ENCODE measurements at regions not wholly inside any gene's neighbourhood (a gene's known extent, or its start where the extent isn't known, plus 50 kb on each side); places are given as distances from the start of the nearest gene placed in this dataset.
"Not testable (repeated sequence)": the region's sequence is repeated elsewhere in the genome, so short reads cannot be mapped to it uniquely, and the experiment has no call there.

DNA sequence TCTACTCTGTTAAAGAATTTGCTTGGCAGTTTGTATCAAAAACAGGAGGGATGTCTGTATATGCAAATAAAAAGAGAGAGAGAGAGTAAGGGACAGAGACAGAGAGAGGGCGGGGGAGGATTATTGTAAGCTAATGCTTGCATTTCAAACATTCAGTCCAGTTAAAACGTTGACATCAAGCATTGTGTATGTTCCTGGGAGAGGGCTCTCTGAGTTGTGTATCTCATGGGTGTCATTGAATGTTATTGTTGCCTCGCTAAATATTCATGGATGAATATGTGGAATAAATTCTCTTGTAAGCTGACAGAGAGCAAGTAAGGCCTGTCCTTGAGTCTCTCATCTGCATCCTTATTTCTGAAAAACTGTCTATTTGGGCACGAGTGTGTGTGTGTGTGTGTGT, 78.8 kb upstream of the VRK1 start:
- no peaks in the 10 kb centered on the region for H3K9me3 Mint-ChIP-seq
- H3K27ac Mint-ChIP-seq (ENCODE audit: unreplicated experiment): no peak overlapping the region
- DNase-seq (ENCODE audit: low read depth, low spot score): no peak
- no peaks in the 10 kb centered on the region for H3K36me3 Mint-ChIP-seq (ENCODE audit: low read depth)
- H3K4me1 Mint-ChIP-seq: peaks cover 8% of the 10 kb centered on the region
- no peak overlapping the region for H3K4me3 Mint-ChIP-seq
- TF ChIP-seq, protein P1, sequence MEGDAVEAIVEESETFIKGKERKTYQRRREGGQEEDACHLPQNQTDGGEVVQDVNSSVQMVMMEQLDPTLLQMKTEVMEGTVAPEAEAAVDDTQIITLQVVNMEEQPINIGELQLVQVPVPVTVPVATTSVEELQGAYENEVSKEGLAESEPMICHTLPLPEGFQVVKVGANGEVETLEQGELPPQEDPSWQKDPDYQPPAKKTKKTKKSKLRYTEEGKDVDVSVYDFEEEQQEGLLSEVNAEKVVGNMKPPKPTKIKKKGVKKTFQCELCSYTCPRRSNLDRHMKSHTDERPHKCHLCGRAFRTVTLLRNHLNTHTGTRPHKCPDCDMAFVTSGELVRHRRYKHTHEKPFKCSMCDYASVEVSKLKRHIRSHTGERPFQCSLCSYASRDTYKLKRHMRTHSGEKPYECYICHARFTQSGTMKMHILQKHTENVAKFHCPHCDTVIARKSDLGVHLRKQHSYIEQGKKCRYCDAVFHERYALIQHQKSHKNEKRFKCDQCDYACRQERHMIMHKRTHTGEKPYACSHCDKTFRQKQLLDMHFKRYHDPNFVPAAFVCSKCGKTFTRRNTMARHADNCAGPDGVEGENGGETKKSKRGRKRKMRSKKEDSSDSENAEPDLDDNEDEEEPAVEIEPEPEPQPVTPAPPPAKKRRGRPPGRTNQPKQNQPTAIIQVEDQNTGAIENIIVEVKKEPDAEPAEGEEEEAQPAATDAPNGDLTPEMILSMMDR (conservative IDR thresholded peaks at IDR 0.05): no peak
- no peaks in the 10 kb centered on the region for H3K27me3 Mint-ChIP-seq (ENCODE audit: low read depth)

DNA sequence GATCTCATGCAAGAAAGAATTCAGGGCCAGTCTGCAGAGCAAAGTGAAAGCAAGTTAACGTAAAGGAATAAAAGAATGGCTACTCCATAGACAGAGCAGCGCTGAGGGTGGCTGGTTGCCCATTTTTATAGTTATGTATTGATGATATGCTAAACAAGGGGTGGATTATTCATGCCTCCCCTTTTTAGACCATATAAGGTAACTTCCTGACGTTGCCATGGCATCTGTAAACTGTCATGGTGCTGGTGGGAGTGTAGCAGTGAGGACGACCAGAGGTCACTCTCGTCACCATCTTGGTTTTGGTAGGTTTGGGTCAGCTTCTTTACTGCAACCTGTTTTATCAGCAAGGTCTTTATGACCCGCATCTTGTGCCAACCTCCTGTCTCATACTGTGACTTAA, 76.5 kb upstream of the VRK1 start:
- not testable (repeated sequence) for H3K9me3 Mint-ChIP-seq; H3K27ac Mint-ChIP-seq (ENCODE audit: unreplicated experiment); H3K27me3 Mint-ChIP-seq (ENCODE audit: low read depth)

DNA sequence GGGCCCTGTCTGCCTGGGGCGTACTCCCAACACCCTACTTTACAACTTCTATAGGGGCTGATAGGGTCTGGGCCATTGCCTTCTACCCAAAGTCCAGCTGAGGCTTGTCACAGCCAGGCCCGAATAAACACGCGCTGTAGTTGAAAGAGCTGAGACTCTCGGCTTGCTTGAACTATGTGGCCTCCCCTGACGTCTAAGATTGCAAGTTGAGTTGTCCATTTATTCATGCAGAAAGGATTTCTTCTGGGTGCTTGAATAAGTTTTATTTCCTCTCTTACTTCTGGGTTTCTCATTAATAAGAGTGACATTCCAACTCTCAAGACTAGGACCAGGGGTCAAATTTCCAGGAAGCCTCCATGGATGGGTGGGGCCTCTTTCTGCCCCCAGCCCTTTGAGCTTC, 74.4 kb upstream of the VRK1 start:
- Mint-ChIP-seq H3K36me3 (ENCODE audit: low read depth) (no peaks in the 10 kb centered on the region), H3K9me3 (peaks cover 4% of the 10 kb centered on the region), H3K27me3 (ENCODE audit: low read depth) (no peaks in the 10 kb centered on the region), H3K4me3 (no peak overlapping the region), H3K27ac (ENCODE audit: unreplicated experiment) (no peak overlapping the region), H3K4me1 (peaks cover 8% of the 10 kb centered on the region)
- TF ChIP-seq, protein P1 (conservative IDR thresholded peaks at IDR 0.05): no peak
- no peak for DNase-seq (ENCODE audit: low read depth, low spot score)

More for the DNA sequence above, 76.5 kb upstream of the VRK1 start:
- not testable (repeated sequence) for H3K36me3 Mint-ChIP-seq (ENCODE audit: low read depth); H3K4me3 Mint-ChIP-seq; DNase-seq (ENCODE audit: low read depth, low spot score); H3K4me1 Mint-ChIP-seq

DNA sequence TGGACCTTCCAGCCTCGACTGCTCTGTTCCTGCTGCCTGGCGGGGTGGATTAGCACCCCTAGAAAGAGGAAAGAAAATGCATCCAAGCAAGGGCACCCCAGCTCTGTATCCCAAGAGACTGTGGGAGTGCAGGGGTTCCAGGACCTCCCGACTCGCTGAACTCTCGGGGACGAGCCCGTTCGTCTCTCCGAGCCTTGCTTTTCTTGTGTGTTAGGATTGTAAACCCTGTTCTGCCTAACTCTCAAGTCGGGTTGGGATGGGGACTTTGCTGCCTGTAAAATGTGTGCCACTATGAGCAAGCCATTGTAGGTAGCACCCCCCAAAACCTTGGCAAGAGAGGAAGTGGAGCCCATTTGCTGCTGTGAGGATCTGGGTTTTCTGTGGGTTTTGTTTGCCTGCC, 73.2 kb upstream of the VRK1 start:
- Mint-ChIP-seq H3K36me3 (ENCODE audit: low read depth) (no peaks in the 10 kb centered on the region), H3K4me1 (no peaks in the 10 kb centered on the region), H3K27me3 (ENCODE audit: low read depth) (no peaks in the 10 kb centered on the region), H3K27ac (ENCODE audit: unreplicated experiment) (no peak overlapping the region), H3K9me3 (peaks cover 4% of the 10 kb centered on the region), H3K4me3 (no peak overlapping the region)
- TF ChIP-seq, protein P1 (conservative IDR thresholded peaks at IDR 0.05): no peak
- no peak for DNase-seq (ENCODE audit: low read depth, low spot score)

DNA sequence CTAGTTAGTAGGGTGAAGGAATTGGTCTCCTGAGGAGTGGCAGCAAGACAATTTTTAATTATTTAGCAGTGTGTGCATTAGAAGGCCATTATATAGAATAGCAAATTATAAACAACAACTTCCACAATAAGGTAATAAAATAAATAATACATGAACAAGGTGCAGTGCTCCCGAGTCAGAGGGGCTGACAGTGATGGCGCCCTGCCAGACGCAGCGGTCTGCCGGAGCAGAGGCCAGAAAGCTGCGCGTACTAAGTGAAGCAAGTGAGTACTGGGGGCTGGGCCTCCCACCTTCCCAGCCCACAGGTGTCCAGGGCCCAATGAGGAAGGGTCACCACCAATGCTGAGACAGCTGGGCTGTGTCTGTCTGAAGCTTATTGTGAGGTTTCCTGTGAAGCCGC, 72.0 kb upstream of the VRK1 start:
- Mint-ChIP-seq H3K4me3 (no peak overlapping the region), H3K4me1 (peaks cover 3% of the 10 kb centered on the region), H3K27ac (ENCODE audit: unreplicated experiment) (no peak overlapping the region), H3K9me3 (peaks cover 4% of the 10 kb centered on the region), H3K27me3 (ENCODE audit: low read depth) (no peaks in the 10 kb centered on the region), H3K36me3 (ENCODE audit: low read depth) (no peaks in the 10 kb centered on the region)
- TF ChIP-seq, protein P1 (conservative IDR thresholded peaks at IDR 0.05): no peak
- DNase-seq (ENCODE audit: low read depth, low spot score): no peak

DNA sequence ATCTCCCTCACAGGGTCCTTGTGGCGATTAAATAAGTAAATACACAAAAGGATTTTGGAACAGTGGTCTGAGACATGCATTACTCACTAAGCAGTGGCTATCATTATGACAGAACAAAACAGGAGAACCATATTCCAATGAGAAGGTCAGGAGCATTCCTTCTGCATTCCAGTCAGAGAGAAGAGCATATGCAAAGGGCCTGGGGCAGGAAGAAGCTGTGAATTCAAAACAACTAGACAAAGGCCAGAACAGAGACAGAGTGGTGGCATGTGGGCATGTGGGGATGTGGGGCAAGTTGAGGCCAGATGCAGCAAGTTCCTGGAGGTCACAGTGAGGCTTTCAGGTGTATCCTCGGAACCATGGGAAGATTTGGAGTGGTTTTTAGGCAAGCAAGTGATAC, 70.1 kb upstream of the VRK1 start:
- Mint-ChIP-seq H3K36me3 (ENCODE audit: low read depth) (no peaks in the 10 kb centered on the region), H3K27ac (ENCODE audit: unreplicated experiment) (no peak overlapping the region), H3K4me1 (peaks cover 4% of the 10 kb centered on the region), H3K4me3 (no peak overlapping the region), H3K9me3 (peaks cover 4% of the 10 kb centered on the region), H3K27me3 (ENCODE audit: low read depth) (no peaks in the 10 kb centered on the region)
- no peak for DNase-seq (ENCODE audit: low read depth, low spot score)
- TF ChIP-seq, protein P1 (conservative IDR thresholded peaks at IDR 0.05): no peak

All from neural crest cell (in vitro differentiated cells).